ENCODE measurements at regions not wholly inside any gene's neighbourhood (a gene's known extent, or its start where the extent isn't known, plus 50 kb on each side); places are given as distances from the start of the nearest gene placed in this dataset.

GRCh38 chr1:38201431-38201830, 154.8 kb upstream of the POU3F1 start:
- no peak for TF ChIP-seq CTCF (IDR thresholded peaks at IDR 0.05)
- TF ChIP-seq POLR2A (IDR thresholded peaks at IDR 0.05; ENCODE audit: low read depth): no peak
- TF ChIP-seq EP300 (IDR thresholded peaks at IDR 0.05): no peak
- no peak for TF ChIP-seq POLR2AphosphoS5 (IDR thresholded peaks at IDR 0.05)
